ENCODE measurements at regions not wholly inside any gene's neighbourhood (a gene's known extent, or its start where the extent isn't known, plus 50 kb on each side); places are given as distances from the start of the nearest gene placed in this dataset.
A peak's percentile ranks its signal among the peaks of the same experiment; 100 is the strongest.

DNA sequence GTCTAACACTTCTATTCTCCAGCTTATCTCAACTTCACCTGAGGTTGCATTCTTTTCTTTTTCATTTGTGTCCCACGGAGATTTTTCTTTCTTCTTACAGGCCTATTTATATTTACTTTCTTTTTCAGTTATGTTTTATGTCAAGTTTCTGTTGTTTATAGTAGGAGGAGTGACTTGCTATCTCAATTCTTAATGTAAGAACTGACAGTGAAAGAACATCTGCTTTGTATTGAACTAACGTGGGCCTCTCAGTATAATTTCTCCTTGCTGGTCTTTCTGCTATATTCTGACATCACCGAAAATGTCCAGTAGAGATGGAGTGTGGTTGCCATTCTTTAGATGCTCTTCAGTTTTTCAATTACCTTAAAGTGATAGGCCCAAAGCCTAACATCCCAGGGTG, 521.7 kb downstream of the EPM2A start:
- DNase-seq (ENCODE audit: low spot score), result no peak
- H3K27ac ChIP-seq, result no peak overlapping the region
- H3K27me3 ChIP-seq, result no peaks in the 10 kb centered on the region
- TF ChIP-seq, protein P1, sequence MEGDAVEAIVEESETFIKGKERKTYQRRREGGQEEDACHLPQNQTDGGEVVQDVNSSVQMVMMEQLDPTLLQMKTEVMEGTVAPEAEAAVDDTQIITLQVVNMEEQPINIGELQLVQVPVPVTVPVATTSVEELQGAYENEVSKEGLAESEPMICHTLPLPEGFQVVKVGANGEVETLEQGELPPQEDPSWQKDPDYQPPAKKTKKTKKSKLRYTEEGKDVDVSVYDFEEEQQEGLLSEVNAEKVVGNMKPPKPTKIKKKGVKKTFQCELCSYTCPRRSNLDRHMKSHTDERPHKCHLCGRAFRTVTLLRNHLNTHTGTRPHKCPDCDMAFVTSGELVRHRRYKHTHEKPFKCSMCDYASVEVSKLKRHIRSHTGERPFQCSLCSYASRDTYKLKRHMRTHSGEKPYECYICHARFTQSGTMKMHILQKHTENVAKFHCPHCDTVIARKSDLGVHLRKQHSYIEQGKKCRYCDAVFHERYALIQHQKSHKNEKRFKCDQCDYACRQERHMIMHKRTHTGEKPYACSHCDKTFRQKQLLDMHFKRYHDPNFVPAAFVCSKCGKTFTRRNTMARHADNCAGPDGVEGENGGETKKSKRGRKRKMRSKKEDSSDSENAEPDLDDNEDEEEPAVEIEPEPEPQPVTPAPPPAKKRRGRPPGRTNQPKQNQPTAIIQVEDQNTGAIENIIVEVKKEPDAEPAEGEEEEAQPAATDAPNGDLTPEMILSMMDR (IDR thresholded peaks at IDR 0.05), result no peak
- H3K4me1 ChIP-seq, result no peaks in the 10 kb centered on the region
- H3K4me3 ChIP-seq, result no peak overlapping the region
- H3K9me3 ChIP-seq, result no peaks in the 10 kb centered on the region
- H3K36me3 ChIP-seq, result no peaks in the 10 kb centered on the region

DNA sequence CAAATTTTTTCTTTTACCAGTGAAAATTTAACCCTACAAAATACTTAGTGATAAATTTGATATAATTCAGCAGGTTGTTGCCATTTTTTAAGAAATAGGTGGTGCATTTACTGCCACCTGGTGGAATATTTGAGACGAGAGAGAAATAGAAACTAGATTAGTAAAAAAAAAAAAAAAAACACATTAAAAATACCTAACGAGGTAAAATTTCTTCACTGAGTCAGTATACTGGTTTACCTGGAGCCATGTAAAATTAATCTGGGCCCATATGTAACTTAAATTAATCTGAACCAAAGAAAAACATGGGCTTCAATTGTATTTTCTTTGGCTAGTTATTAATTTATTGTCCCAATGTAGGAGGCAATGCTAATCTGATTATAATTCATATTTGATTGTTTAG, 520.8 kb downstream of the EPM2A start:
- TF ChIP-seq, protein P1 (IDR thresholded peaks at IDR 0.05), result peak; percentile 33 to 74
- Histone ChIP-seq H3K36me3 (no peaks in the 10 kb centered on the region), H3K27ac (no peak overlapping the region), H3K9me3 (no peaks in the 10 kb centered on the region), H3K27me3 (no peaks in the 10 kb centered on the region), H3K4me1 (no peaks in the 10 kb centered on the region), H3K4me3 (no peak overlapping the region)
- no peak for DNase-seq (ENCODE audit: low spot score)

DNA sequence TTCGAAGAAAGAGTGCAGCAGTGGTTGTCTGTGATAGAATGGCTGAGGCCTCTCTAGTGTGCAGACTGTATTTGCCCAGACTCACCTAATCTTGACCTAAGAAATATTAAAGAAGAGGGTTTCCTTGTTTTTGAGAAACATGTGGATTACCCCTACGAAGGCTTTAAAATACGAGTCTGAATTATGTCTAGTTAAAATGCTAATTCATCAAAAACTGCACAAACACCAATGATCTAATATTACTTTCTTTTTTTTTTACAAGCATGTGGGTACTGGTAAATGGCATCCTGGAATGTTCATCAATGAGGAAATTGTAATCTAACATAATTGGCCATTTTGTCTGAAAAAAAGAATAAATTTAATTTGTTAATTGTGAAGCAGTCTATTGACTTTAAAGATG, 510.9 kb downstream of the EPM2A start:
- no peak overlapping the region for H3K27ac ChIP-seq
- H3K4me1 ChIP-seq, result no peaks in the 10 kb centered on the region
- no peaks in the 10 kb centered on the region for H3K9me3 ChIP-seq
- no peaks in the 10 kb centered on the region for H3K27me3 ChIP-seq
- H3K4me3 ChIP-seq, result no peak overlapping the region
- TF ChIP-seq, protein P1 (IDR thresholded peaks at IDR 0.05), result no peak
- no peaks in the 10 kb centered on the region for H3K36me3 ChIP-seq
- no peak for DNase-seq (ENCODE audit: low spot score)

DNA sequence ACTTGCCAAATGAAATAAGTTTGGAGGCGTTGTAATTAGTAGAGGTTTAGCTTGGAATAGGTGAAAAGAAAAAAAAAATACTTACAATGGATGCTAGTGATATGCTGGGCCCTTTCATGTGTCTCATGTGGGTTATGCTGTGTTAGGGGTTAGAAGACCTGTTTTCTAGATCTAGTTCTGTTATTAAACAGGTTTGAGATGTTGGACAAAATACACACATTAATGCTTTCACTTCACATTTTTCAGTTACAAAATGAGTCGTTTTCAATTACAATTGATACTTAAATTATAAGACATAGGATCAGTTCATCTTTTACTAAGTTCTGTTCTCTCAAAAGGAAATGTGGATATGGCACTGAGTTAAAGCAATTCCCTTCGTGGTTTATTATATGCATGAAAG, 509.8 kb downstream of the EPM2A start:
- no peaks in the 10 kb centered on the region for H3K9me3 ChIP-seq
- DNase-seq (ENCODE audit: low spot score), result no peak
- no peaks in the 10 kb centered on the region for H3K4me1 ChIP-seq
- no peak overlapping the region for H3K27ac ChIP-seq
- H3K27me3 ChIP-seq, result no peaks in the 10 kb centered on the region
- no peak overlapping the region for H3K4me3 ChIP-seq
- TF ChIP-seq, protein P1 (IDR thresholded peaks at IDR 0.05), result no peak
- H3K36me3 ChIP-seq, result no peaks in the 10 kb centered on the region

DNA sequence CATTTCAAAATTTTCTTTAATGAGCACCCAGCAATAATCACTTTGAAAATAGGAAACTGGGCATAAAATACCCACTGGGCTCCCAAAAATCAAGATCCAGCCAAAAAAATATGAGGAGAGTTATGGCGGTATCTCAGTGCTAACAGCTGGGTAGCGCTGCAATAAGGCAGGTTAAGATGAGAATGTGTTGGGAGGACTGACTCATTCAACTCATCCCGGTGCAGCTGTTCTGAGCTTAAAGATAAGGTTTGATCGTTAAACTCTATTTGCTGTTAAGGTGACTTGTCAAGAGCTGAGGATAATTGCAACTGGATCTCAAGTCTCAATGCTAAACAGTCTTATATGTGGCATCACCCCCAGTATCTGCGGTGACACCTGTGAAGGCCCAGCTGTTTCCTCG, 507.7 kb downstream of the EPM2A start:
- Histone ChIP-seq H3K27me3 (no peaks in the 10 kb centered on the region), H3K4me1 (no peaks in the 10 kb centered on the region), H3K36me3 (no peaks in the 10 kb centered on the region), H3K27ac (no peak overlapping the region), H3K9me3 (no peaks in the 10 kb centered on the region), H3K4me3 (no peak overlapping the region)
- TF ChIP-seq, protein P1 (IDR thresholded peaks at IDR 0.05), result no peak
- DNase-seq (ENCODE audit: low spot score), result no peak

DNA sequence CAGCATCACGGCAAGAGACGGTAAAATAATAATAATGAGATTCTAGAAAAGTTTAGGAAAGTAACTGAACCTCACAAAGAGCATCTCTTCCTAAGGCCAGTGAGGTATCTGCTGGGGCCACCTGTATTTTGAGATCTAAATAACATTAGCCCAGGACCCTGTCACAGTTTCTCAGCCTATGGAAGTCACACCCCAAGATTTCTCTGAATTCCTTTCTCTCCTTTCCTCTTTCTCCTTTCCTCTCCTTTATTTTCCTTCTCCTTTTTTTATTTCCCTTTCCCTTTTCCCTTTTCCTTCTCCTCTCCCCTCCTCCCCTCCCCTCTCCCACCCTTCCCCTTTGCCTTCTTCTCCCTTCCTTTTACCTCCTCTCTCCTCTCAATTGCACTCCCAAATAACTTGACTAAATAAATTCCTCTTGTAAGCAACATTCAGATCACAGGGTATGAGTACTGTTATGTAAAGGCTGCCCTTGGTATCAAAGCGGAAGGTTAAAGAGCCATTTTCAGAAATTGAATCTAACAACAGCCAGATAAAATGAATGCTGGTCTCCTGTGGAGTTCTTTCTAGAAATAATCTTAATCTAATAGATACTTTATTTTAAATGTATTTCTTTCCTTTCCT, 506.2 kb downstream of the EPM2A start:
- Histone ChIP-seq H3K27me3 (no peaks in the 10 kb centered on the region), H3K4me3 (no peak overlapping the region), H3K4me1 (no peaks in the 10 kb centered on the region), H3K9me3 (no peaks in the 10 kb centered on the region), H3K36me3 (no peaks in the 10 kb centered on the region), H3K27ac (no peak overlapping the region)
- DNase-seq (ENCODE audit: low spot score), result no peak
- TF ChIP-seq, protein P1 (IDR thresholded peaks at IDR 0.05), result no peak
